ENCODE measurements at regions not wholly inside any gene's neighbourhood (a gene's known extent, or its start where the extent isn't known, plus 50 kb on each side); places are given as distances from the start of the nearest gene placed in this dataset.

DNA sequence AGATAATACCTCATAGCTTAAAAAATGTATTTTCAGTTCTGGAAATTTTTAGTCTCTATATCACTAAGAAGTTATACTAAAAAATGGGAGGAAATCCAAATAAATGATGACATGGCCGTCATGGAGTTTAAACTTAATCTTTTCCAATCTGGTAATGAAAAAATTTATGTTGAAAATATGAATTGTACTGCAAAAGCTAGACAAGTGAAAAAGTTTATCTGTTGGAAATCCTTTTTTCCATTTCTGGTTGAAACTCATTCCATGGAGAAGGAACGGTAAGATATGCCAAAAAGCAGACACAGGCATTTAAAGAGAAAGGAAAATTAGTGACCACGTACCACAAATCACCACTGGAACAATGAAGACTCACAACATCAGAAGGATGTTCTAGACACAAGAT lies 314.2 kb upstream of the PRICKLE1 start:
- no peak for FAIRE-seq
- 23 to 51% methylated on average over 3 of the region's 3 CpGs for WGBS, 2 donors

DNA sequence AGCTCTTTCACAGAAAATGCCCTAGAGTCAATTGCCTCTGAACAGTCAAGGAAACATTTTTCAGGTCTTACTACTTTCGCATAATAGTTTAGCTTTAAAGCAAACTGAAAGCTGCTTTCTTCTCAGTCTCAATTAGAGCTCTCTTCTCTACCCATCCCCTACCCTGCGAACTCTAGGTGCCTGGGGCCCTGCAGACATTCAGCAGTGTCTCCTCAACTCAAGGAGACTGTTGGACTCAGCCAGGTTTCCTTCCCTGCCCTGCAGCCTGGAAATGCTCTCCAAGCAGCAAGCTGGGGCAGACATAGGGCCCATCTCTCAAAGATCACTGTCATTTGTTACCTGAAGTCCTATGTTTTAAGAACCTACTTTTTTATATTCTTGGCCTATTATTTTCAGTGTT lies 312.5 kb upstream of the PRICKLE1 start:
- 92 to 98% methylated on average over 2 of the region's 2 CpGs for WGBS, 2 donors
- Histone ChIP-seq H3K4me1 (no peaks in the 10 kb centered on the region), H3K9me3 (no peaks in the 10 kb centered on the region), H3K36me3 (no peaks in the 10 kb centered on the region), H3K27me3 (no peaks in the 10 kb centered on the region), H3K27ac (no peak overlapping the region), H3K4me3 (no peak overlapping the region)
- intact Hi-C loops (cut with DNase I), result no loop called here
- TF ChIP-seq, protein P1, sequence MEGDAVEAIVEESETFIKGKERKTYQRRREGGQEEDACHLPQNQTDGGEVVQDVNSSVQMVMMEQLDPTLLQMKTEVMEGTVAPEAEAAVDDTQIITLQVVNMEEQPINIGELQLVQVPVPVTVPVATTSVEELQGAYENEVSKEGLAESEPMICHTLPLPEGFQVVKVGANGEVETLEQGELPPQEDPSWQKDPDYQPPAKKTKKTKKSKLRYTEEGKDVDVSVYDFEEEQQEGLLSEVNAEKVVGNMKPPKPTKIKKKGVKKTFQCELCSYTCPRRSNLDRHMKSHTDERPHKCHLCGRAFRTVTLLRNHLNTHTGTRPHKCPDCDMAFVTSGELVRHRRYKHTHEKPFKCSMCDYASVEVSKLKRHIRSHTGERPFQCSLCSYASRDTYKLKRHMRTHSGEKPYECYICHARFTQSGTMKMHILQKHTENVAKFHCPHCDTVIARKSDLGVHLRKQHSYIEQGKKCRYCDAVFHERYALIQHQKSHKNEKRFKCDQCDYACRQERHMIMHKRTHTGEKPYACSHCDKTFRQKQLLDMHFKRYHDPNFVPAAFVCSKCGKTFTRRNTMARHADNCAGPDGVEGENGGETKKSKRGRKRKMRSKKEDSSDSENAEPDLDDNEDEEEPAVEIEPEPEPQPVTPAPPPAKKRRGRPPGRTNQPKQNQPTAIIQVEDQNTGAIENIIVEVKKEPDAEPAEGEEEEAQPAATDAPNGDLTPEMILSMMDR (IDR thresholded peaks at IDR 0.05), result no peak
- no peak for DNase-seq
- no peak for ATAC-seq
- no peak for FAIRE-seq

More for the DNA sequence above, 314.2 kb upstream of the PRICKLE1 start:
- no peak for DNase-seq
- TF ChIP-seq, protein P1 (IDR thresholded peaks at IDR 0.05), result no peak
- Histone ChIP-seq H3K27me3 (no peaks in the 10 kb centered on the region), H3K9me3 (no peaks in the 10 kb centered on the region), H3K27ac (no peak overlapping the region), H3K4me3 (no peak overlapping the region), H3K36me3 (no peaks in the 10 kb centered on the region), H3K4me1 (no peaks in the 10 kb centered on the region)
- ATAC-seq, result no peak
- intact Hi-C loops (cut with DNase I), result no loop called here

DNA sequence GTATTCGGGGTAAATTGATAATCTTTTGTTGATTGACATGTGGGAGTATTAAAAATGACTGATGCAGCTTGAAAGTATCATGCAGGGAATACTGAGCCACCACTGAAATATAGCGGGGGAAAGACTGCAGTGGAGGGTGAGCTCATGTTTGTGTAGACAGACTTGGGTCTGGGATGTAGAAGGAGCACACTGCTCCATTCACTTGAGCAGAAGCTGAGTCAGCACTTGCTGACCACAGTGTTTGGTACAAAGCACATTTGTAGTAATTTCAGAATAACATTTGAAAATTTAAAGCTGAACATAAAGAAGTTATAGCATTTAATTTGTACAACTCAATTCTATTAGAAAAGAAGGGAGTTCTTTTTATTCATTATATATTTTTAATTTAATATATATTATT lies 304.3 kb upstream of the PRICKLE1 start:
- Histone ChIP-seq H3K36me3 (no peaks in the 10 kb centered on the region), H3K4me3 (no peak overlapping the region), H3K9me3 (no peaks in the 10 kb centered on the region), H3K4me1 (no peaks in the 10 kb centered on the region), H3K27ac (no peak overlapping the region), H3K27me3 (no peaks in the 10 kb centered on the region)
- TF ChIP-seq, protein P1 (IDR thresholded peaks at IDR 0.05), result no peak
- DNase-seq (no peak), FAIRE-seq (no peak), ATAC-seq (no peak)
- 62 to 68% methylated on average over 2 of the region's 2 CpGs for WGBS, 2 donors
- intact Hi-C loops (cut with DNase I), result no loop called here

DNA sequence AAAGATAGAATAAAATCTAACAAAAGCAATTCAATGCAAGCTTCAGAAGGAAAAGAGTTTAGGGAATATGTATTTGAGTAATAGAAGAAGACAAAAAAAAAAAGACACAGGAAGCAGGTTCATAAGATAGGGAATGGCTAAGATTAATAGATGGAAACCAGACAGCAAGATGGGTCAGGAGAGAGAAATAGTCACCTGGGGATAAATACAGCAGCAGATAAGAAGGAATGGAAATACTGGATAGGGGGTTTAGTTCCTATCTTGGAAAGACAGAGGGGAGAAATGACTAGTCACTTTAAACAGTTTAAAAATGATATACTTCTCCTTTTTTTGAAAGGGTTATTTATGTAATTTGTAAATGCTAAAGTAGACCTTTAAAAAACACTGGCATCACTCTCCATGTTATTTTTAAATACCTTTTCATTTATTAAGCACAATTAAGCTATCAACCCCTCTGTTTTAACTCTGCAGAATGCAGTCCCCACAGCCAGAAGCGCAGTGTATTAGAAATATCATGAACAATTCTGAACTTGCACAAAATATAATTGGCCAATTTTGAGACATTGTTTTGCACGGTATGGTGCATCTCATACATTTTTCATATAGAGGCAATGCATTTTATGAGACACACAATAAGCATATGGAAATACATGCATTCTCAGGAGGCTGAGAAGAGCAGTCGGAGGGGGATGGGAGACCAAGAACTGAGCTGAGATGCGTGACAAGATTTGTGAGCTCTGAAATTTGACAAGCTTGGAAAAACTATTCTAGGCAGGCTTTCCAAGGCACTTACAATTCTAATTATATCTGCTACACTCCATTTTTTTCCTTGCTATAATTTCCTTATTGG lies 303.4 kb upstream of the PRICKLE1 start:
- DNase-seq (no peak), ATAC-seq (no peak), FAIRE-seq (no peak)
- intact Hi-C loops (cut with DNase I), result no loop called here
- Histone ChIP-seq H3K4me3 (no peak overlapping the region), H3K36me3 (no peaks in the 10 kb centered on the region), H3K9me3 (no peaks in the 10 kb centered on the region), H3K4me1 (no peaks in the 10 kb centered on the region), H3K27me3 (no peaks in the 10 kb centered on the region), H3K27ac (no peak overlapping the region)
- WGBS, 2 donors, result 78 to 88% methylated on average over 4 of the region's 4 CpGs
- TF ChIP-seq, protein P1 (IDR thresholded peaks at IDR 0.05), result no peak

DNA sequence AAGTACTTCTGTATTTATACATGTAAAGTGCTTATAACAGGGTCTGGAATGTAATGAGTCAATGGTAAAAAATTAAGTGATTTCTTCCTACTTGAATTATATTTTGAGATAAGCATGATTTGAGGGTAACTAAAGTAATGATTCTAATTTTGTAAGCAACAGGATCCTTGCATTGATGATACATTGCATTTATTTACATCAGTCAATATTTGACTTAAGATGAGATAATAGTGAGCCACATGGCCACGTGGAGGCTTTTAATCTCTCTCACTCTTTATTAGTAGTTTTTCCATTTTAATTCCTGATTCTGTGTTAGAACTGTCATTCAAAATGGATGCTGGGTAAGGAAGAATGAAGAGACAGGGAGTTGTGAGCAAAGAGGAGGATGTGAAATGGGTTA lies 298.1 kb upstream of the PRICKLE1 start:
- Histone ChIP-seq H3K9me3 (no peaks in the 10 kb centered on the region), H3K4me1 (no peaks in the 10 kb centered on the region), H3K4me3 (no peak overlapping the region), H3K36me3 (no peaks in the 10 kb centered on the region), H3K27me3 (no peaks in the 10 kb centered on the region), H3K27ac (no peak overlapping the region)
- DNase-seq, result no peak
- WGBS, 2 donors, result 2 to 5% methylated on average over 1 of the region's 1 CpG
- intact Hi-C loops (cut with DNase I), result no loop called here
- FAIRE-seq, result no peak
- TF ChIP-seq, protein P1 (IDR thresholded peaks at IDR 0.05), result no peak
- no peak for ATAC-seq
